ENCODE measurements at regions not wholly inside any gene's neighbourhood (a gene's known extent, or its start where the extent isn't known, plus 50 kb on each side); places are given as distances from the start of the nearest gene placed in this dataset.

GRCh38 chr4:136055360-136055759 is 1476.9 kb downstream of the PCDH18 start:
- no peak for DNase-seq (ENCODE audit: low read depth)

GRCh38 chr4:136036744-136037143 is 1495.5 kb downstream of the PCDH18 start:
- peak; percentile 88 for DNase-seq (ENCODE audit: low read depth)

DNA sequence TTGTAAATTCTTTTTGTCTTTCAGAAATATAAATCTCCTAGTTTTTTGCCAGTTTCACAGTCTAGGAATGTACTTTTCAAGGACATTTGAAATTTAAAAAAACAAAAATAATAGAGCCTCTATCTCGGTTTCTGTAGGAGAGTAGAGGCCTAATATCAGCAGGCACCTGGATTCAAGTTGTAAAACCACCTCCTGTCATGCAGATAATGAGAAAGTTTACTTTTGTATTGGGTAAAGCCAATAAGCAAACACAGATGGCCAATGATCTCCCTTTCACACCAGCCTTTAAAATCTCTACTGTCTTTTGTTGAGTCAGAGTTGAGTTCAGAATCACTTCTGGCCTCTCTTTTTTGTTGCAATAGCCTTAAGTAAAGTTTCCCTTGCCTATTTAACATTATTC is 1499.9 kb downstream of the PCDH18 start:
- no peak for DNase-seq (ENCODE audit: low read depth)

DNA sequence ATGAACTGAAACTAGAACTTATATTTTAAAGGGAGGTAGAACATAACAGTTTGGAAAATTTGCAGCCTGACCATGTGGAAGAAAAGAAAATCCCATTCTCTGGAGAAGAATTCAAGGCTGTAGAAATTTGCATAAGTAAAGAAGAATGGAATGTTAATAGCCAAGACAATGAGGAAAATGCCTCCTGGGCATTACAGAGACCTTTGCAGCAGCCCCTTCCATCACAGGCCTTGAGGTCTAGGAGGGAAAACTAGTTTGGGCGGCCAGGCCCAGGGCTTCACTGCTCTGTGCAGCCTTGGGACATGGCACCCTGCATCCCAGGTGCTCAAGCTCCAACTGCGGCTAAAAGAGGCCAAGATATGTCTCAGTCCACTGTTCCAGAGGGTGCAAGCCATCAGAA is 1506.8 kb downstream of the PCDH18 start:
- DNase-seq (ENCODE audit: low read depth): no peak

GRCh38 chr4:136017556-136017955 is 1514.7 kb downstream of the PCDH18 start:
- no peak for DNase-seq (ENCODE audit: low read depth)

- peak; percentile 75 for DNase-seq (ENCODE audit: low read depth)
These were observed 1520.1 kb downstream of the PCDH18 start for GRCh38 chr4:136012220-136012619.

DNA sequence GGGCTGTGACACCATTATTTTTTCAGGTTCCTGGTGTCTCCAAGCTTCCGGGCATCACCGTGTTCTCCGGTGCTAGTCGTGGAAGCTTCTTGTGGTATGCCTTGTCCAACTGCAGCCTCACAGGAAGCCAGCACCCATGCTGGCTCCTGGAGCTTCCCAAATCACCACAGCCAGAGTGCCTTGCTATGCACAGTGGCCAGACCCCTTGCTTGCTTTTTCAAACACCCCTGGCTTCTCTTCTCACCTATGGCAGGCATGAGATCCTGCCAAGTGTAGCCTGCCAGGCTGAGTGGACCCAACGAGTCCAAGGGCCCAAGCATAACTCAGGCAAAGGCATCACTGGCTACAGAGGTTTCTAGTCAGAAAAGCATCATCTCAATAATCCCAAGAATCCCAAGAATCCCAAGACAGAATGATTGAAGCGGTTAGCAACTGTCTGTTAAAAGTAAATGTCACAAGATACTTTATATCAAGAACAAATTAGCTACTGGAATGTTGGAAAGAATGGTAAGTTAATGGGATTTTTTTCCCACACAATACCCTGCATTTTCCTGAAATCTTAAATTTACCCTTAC is 1522.9 kb downstream of the PCDH18 start:
- DNase-seq (ENCODE audit: low read depth): peak; percentile 18

- no peak for DNase-seq (ENCODE audit: low read depth)
These were observed 1524.3 kb downstream of the PCDH18 start for GRCh38 chr4:136007991-136008390.

- peak; percentile 10 for DNase-seq (ENCODE audit: low read depth)
These were observed 1530.0 kb downstream of the PCDH18 start for GRCh38 chr4:136002316-136002715.

GRCh38 chr4:136001791-136002190 is 1530.5 kb downstream of the PCDH18 start:
- DNase-seq (ENCODE audit: low read depth): no peak

GRCh38 chr4:136000246-136000645 is 1532.0 kb downstream of the PCDH18 start:
- DNase-seq (ENCODE audit: low read depth): no peak

GRCh38 chr4:135994360-135994759 is 1537.9 kb downstream of the PCDH18 start:
- no peak for DNase-seq (ENCODE audit: low read depth)

GRCh38 chr4:135976860-135977259 is 1555.4 kb downstream of the PCDH18 start:
- no peak for DNase-seq (ENCODE audit: low read depth)

DNA sequence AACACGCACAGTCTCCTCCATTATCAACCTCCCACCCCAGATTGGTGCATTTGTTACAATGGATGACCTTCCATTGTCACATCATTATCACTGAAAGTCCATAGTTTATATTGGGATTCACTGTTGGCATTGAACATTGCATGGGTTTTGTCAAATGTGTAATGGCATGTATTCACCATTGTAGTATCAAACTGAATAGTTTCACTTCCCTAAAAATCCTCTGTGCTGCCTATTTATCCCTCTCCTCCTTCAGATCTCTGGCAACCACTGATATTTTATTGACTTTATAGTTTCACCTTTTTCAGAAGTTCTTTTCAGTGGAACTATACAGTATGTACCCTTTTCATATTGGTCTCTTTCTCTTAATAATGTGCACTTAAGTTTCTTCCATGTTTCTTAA is 1565.4 kb downstream of the PCDH18 start:
- no peak for DNase-seq (ENCODE audit: low read depth)

DNA sequence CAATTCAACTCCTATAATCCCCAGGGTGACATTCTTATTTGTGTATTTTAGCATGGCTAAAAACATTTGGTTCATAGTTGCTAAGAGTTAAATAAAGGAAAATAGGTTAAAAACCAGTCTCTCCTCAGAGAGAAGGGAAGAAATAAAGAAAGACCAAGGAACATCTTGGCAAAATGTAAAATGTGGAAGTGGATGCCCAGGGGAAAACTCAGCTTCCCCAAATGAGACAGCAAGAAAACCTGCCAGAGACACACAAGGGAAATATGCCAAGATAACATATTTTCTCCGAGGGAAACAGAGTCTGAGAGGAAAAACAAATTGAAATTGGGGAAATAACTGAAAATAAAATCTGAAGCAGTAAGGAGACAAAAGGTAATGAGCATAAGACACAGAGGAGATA is 1569.3 kb downstream of the PCDH18 start:
- DNase-seq (ENCODE audit: low read depth): peak; percentile 1

- DNase-seq (ENCODE audit: low read depth): no peak
These were observed 1582.4 kb downstream of the PCDH18 start for GRCh38 chr4:135949931-135950330.

- no peak for DNase-seq (ENCODE audit: low read depth)
These were observed 1583.5 kb downstream of the PCDH18 start for GRCh38 chr4:135948797-135949196.

- DNase-seq (ENCODE audit: low read depth): no peak
These were observed 1590.6 kb downstream of the PCDH18 start for GRCh38 chr4:135941671-135942070.

DNA sequence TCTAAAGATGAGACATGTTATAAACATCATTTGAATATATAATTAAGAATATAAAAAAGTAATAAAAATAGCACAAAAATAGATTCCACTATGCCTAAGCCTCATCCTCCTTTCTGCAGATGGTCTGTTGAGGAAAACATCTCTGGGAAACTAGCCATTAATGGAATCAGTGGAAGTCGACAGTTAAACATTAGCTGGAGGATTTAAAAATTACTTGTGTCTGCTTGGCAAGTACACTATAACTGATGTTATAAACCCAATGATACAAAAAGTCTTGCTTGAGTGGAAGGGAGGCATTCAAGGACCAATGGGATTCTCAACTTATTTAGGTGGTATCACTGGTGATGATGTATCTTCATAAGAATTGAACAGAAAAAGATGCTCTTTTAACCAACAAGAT is 1598.3 kb downstream of the PCDH18 start:
- no peak for DNase-seq (ENCODE audit: low read depth)

GRCh38 chr4:135927651-135928050 is 1604.6 kb downstream of the PCDH18 start:
- no peak for DNase-seq (ENCODE audit: low read depth)

DNA sequence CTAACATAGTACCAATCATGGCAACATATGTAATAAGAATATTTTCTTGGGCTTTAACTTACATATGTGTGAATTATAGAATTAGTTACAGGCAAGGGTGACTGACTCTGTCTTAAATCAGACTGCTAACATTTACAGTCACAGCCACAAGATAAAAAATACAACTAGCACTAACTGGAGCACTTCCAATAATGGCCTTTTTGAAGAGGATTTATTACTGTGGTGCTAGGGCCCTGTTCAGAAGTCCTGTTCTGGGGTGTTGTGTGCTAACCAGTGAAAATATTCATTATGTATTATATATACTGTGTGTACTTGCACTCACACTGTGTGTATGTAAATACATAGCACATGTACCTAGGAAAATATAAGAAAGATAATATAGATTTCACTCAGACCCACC is 1611.2 kb downstream of the PCDH18 start:
- no peak for DNase-seq (ENCODE audit: low read depth)

DNA sequence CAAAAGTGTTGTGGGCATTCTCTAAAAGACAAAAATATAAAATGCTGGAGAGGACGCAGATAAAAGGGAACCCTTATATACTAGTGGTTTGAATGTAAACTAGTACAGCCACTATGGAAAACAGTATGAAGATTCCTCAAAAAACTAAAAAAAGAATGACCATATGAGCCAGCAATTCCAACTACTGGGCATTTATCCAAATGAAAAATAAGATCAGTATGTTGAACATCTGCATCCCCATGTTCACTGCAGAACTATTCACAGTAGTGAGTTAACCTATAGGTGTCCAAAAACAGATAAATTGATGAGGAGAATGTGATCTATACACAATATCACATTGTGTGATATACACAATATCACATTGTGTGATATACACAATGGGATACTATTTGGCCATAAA is 1615.3 kb downstream of the PCDH18 start:
- peak; percentile 24 for DNase-seq (ENCODE audit: low read depth)

DNA sequence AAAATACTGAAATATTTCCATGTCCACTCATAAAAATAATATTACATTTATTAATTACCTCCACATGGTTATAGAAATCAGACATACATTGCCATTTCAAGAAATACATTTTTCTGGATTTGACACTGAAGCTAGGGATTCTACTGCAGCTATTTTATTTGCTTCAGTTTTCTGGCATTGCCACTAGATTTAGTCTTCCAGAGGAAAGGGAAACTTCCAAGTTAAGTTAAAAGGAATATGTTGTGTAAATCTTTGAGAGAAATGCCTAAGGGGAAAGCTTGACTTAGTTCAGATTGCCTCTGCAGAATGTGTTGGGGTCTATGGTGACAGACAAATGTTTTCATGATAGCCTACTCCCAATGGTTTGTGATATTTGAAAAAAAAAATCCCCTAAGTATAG is 1631.3 kb downstream of the PCDH18 start:
- no peak for DNase-seq (ENCODE audit: low read depth)

DNA sequence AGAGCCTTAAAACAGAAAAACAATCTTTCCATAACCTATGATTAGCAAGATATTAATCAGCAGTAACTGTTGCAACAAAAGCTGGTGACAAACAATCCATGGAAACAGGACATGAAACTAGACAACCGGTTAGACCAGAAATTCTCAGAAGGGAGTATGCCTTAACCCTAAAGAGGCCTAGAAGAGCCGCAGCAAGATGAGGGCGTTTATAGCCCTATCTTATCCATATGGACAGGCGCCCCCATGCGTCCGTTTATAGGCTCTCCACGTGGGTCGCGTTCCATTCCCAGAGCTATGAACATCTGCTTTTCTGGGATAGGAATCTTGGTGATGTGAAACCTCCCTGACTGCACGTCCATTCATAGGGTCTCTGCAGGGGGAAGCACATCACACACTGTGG is 1662.7 kb upstream of the PABPC4L start:
- DNase-seq (ENCODE audit: low read depth): peak; percentile 10

DNA sequence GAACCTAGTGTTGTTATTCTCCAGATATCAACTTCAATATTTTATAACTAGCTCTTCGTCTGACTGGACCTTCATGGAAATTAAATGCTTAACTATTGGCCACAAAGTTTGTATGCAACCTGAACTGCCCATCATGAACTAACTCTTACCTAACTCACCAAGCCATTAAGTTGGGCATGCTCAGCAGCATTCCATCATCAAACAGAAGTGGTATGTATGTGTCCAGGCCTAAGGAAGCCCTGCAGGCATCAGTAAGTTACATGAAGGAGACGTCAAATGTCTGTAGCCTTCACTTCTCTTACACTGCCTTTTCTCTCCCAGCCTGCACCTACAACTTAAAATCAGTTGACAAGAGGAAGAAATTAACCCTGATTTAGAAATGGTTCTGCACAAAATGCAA is 1639.2 kb upstream of the PABPC4L start:
- no peak for DNase-seq (ENCODE audit: low read depth)
